HG03521 (cell line): ENCODE measurements at regions not wholly inside any gene's neighbourhood (a gene's known extent, or its start where the extent isn't known, plus 50 kb on each side); places are given as distances from the start of the nearest gene placed in this dataset.
"Not testable (repeated sequence)": the region's sequence is repeated elsewhere in the genome, so short reads cannot be mapped to it uniquely, and the experiment has no call there.

ENCODE experiments used
- ATAC-seq: cut with Tn5 transposase; IDR thresholded peaks from one replicate; pipeline ENCODE4 v1.9.1; 2021; ENCODE audit warnings: mild to moderate bottlenecking, moderate library complexity; ENCODE audit not compliant: unreplicated experiment

DNA sequence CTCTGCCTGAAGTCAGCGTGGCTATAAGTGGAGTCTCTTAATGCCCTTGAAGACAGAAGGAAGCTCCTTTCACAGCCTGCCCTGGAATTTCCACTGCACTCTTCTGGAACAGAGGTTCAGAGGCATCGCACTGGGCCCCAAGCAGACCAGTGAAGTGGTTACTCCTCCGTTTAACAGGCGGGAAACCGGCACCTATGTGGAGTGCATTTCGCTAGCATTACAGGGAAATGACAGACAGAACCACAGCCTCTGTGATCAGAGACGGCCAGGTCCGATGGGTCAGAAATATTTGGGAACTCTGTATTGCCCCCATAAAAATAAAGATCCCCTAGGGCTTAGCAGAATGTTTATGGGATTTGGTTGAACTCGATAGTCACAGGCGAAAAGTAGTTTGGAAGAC lies 406.9 kb upstream of the PRKCQ start:
- no peak for ATAC-seq

DNA sequence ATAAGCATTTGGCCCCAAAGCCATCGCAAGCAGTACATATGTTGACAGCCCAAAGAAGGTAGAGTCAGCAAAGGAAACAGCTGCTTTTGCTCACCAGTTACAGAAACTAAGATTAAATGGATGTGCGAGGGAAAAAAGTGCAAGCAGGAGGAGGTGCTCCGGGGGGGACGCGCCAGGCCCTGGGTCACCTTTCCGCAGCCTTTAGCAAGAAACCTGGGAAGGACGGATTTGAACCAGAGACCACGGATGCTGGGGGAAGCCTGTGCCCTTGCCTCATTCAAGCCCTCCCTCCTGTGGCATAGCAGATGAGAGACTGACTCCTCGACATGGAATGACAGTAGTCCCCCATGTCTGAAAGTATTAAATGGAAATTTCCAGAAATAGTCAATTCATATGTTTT lies 405.6 kb upstream of the PRKCQ start:
- no peak for ATAC-seq

DNA sequence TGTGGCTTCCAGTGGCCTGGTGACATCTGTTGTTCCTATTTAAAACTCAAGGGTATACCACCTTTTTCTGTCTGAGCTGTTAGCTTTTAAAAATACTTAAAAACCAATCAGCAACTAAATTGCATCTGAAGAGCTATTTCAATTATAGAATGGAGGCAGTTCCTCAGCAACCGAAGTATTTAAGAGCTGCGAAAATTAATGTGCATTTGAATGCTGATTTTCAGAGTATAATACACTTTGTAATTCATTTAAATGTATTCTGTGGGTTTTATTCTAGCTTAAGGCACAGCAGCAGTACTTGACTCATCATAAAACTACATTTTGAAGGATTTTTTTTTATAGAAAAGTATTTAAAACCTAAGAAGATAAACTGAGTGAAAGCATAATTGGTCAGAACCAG lies 404.9 kb upstream of the PRKCQ start:
- ATAC-seq = no peak

- not testable (repeated sequence) for ATAC-seq
Measured at GRCh38 chr10:6984016-6984415, 403.9 kb upstream of the PRKCQ start.

- ATAC-seq = no peak
Measured at GRCh38 chr10:6980353-6980752, 400.3 kb upstream of the PRKCQ start.

- no peak for ATAC-seq
Measured at GRCh38 chr10:6979371-6979770, 399.3 kb upstream of the PRKCQ start.

- ATAC-seq = no peak
Measured at GRCh38 chr10:6978187-6978627, 398.1 kb upstream of the PRKCQ start.

GRCh38 chr10:6977398-6978186 lies 397.5 kb upstream of the PRKCQ start:
- ATAC-seq = no peak

DNA sequence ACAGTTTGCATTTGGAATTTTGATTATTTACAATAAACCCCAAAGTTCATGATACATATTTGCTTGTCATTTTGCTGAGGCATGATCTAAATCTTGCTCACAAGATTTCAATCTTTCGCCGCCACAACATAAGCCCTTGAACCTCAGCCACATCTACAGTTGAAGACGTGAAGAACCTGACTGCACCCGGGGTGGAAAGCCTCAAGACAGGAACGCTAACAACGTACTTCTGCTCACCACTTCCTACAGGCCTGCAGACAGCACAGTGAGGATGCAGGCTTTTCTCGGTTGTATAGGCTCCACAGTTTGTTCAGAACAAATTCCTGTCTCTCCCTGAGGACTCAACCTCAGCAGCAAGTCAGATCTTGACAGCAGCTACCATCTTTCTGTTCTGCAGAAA lies 393.8 kb upstream of the PRKCQ start:
- ATAC-seq = no peak

DNA sequence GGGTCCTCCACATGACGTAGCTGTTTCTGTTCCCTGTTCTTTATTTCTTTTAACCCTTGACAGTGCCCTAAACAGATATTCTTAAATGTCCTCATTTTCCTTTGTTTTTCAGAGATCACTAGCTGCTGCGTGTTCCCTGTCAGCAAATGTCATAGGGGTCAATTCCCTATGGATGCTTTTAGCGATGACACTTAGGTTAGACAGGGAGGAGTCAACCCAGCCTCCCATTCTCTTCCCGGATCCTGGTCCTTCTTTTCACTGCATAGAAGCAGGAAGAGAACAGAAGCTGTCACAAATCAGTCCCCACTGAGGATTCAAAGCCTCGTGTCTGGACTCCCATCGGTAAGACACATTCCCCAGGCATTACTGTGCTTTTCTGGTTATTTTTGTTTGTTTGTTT lies 392.1 kb upstream of the PRKCQ start:
- ATAC-seq = no peak

GRCh38 chr10:6969659-6970058 lies 389.6 kb upstream of the PRKCQ start:
- no peak for ATAC-seq

GRCh38 chr10:6964543-6964942 lies 384.5 kb upstream of the PRKCQ start:
- no peak for ATAC-seq

GRCh38 chr10:6962576-6962975 lies 382.5 kb upstream of the PRKCQ start:
- no peak for ATAC-seq

DNA sequence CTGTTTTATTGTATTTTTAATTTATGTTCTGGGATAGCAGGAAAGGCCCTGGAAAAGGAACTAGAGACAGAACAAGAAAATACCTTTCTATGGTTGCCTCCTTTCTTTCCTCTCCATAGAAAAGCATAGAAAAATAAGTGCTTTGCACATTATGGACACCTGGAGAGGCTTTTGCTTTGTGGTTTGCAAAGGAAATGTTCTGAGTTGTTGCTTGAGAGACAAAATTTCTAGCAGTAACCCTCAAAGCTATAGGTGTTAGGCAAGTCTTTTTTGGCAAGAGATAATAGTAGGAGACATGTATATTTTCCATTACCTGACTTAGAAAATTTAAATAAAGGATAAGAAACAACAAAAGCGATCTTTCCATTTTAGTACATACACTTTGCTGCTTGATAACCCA lies 378.6 kb upstream of the PRKCQ start:
- ATAC-seq = no peak

DNA sequence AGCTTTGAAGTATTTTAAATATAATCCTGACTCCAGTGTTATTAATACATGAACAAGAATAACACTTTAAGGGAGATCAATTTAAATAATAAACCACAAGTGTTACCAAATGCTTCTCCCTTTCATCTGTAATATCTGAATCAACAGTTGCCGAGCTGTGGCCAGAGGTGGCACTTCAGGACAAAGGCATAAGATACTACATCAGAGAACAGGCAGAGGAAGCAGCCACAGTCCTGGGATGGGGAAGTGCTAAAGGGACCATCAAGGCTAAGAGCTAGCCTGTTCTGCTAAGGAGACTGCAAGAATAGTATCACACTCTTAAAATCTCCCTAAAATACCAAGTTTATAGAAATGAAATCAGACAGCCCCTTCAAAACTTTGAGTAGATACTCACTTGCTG lies 378.2 kb upstream of the PRKCQ start:
- ATAC-seq = no peak

DNA sequence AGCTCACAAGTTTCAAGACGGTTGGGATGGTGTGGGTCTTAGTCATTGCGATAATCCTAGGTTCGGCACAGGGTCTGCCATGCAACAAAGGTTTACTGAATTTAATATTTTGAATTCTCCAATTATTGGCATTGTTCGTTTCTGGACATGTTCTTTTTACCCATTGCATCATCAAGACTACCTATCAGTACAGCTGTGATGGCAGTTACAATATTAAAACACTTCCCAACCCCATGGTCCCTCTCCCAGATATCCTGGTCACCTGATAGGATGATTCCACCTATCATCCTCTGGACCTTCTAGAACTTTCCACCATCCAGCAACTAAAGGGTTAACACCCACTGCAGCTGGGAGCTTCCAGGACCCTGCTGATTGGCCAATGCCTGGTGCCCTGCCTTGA lies 377.8 kb upstream of the PRKCQ start:
- no peak for ATAC-seq

DNA sequence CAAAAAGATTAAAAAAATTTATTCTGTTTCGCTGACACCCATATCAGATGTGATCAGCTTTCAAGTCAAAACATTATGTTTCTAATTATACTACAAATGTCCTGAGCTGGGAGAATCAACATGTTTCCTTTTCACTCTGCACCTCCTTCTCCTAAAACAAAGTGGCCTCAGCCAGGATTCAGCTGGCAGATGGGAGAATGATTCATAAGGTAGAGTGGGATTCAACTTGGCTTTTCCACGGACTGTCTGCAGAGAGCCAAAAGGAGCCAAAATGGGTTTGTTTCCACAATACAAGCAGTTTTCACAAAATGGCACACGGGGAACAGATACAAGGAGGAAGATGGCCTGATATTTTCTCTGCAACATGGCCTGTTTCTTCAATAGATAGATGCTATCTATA lies 376.5 kb upstream of the PRKCQ start:
- no peak for ATAC-seq

GRCh38 chr10:6953271-6953801 lies 373.3 kb upstream of the PRKCQ start:
- no peak for ATAC-seq

DNA sequence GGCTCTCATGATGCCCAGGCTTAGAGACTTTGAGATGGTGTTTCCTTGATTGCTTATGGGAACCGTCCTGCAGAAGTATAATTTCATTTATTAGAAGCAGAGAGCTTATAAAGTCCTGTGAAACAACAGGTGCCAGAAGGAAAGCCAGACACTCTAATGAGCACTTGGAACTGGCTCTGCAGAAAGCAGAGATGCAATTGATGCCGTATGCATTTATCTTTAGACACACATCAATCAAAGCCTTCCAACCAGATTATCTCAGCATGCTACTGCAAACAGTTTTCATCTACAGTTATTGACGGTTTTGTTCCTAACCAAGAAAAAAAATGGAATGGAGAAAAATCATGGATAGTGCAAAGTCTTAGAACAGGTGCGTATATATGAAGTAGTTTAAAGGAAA lies 371.7 kb upstream of the PRKCQ start:
- ATAC-seq = no peak

- no peak for ATAC-seq
Measured at GRCh38 chr10:6950133-6950532, 370.1 kb upstream of the PRKCQ start.

DNA sequence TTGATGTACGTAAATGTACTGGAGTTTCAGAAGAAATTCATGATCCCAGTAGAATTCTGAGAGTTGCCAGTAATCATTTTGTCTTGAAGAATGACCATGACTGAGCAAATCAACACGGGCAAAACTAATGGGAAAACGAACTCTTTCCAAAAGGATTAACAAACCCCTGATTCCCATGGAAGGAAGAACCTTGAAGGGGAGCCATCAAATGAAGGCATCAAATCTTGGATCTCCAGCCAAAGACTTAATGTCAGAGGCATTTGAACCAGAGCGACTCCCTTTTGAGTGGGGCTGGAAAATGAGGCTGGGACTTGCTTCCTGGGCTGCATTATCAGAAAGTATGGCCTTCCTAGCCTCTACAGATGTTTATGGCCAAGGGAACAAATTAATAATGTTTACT lies 364.4 kb upstream of the PRKCQ start:
- no peak for ATAC-seq

GRCh38 chr10:6938384-6938783 lies 358.3 kb upstream of the PRKCQ start:
- ATAC-seq = no peak

- no peak for ATAC-seq
Measured at GRCh38 chr10:6936931-6937330, 356.9 kb upstream of the PRKCQ start.
